Astrocyte (in vitro differentiated cells and primary cell): ENCODE measurements at regions not wholly inside any gene's neighbourhood (a gene's known extent, or its start where the extent isn't known, plus 50 kb on each side); places are given as distances from the start of the nearest gene placed in this dataset.

Source experiments
- DNase-seq: peaks from one replicate; pipeline ENCODE4 v3.0.0-alpha.2; 2010; ENCODE audit warnings: low read depth
- FAIRE-seq: peaks from 2 replicates; lab custom pipeline; 2011; peaks lifted over from hg19 to GRCh38; lab: Jason Lieb, UNC
- H2AFZ ChIP-seq: 2 replicates; pipeline ENCODE4 v1.6.0; 2012; ENCODE audit warnings: low read depth, low read length, inconsistent platforms
- H3K27ac ChIP-seq: 2 replicates; pipeline ENCODE4 v1.5.1; 2011; ENCODE audit warnings: low read depth, low read length, inconsistent platforms
- H3K27me3 ChIP-seq: 2 replicates; pipeline ENCODE4 v1.6.0; 2011; ENCODE audit warnings: low read length, inconsistent platforms; ENCODE audit not compliant: insufficient read depth
- H3K36me3 ChIP-seq: 2 replicates; pipeline ENCODE4 v1.5.1; 2011; ENCODE audit warnings: low read length, inconsistent platforms; ENCODE audit not compliant: insufficient read depth
- H3K4me1 ChIP-seq: 2 replicates; pipeline ENCODE4 v1.5.1; 2011; ENCODE audit warnings: low read length, inconsistent platforms; ENCODE audit not compliant: insufficient read depth
- H3K4me2 ChIP-seq: 2 replicates; pipeline ENCODE4 v1.6.0; 2012; ENCODE audit warnings: low read length, inconsistent platforms
- H3K4me3 ChIP-seq: 2 replicates; pipeline ENCODE4 v1.5.1; 2011; ENCODE audit warnings: low read depth, mild to moderate bottlenecking, low read length, inconsistent platforms; ENCODE audit not compliant: insufficient read depth
- H3K79me2 ChIP-seq: 2 replicates; pipeline ENCODE4 v1.6.0; 2012; ENCODE audit warnings: mild to moderate bottlenecking, low read length, inconsistent platforms; ENCODE audit not compliant: insufficient read depth
- H3K9ac ChIP-seq: 2 replicates; pipeline ENCODE4 v1.6.0; 2012; ENCODE audit warnings: mild to moderate bottlenecking, low read length, inconsistent platforms
- H3K9me3 ChIP-seq: 2 replicates; pipeline ENCODE4 v1.5.1; 2012; ENCODE audit warnings: low read depth, mild to moderate bottlenecking, low read length, inconsistent platforms; ENCODE audit not compliant: insufficient read depth
- H4K20me1 ChIP-seq: 2 replicates; pipeline ENCODE4 v1.6.0; 2012; ENCODE audit warnings: low read length, inconsistent platforms; ENCODE audit not compliant: insufficient read depth
- H3K27ac Mint-ChIP-seq: one replicate; pipeline ENCODE4 v1.8.0; 2021; ENCODE audit warnings: mild to moderate bottlenecking, mixed read lengths; ENCODE audit not compliant: unreplicated experiment
- H3K27me3 Mint-ChIP-seq: one replicate; pipeline ENCODE4 v1.8.0; 2021; ENCODE audit warnings: low read depth, mixed read lengths; ENCODE audit not compliant: unreplicated experiment
- H3K36me3 Mint-ChIP-seq: one replicate; pipeline ENCODE4 v1.8.0; 2021; ENCODE audit warnings: low read depth, mixed read lengths; ENCODE audit not compliant: unreplicated experiment
- H3K4me1 Mint-ChIP-seq: one replicate; pipeline ENCODE4 v1.8.0; 2021; ENCODE audit warnings: low read depth, mixed read lengths; ENCODE audit not compliant: unreplicated experiment
- H3K4me3 Mint-ChIP-seq: one replicate; pipeline ENCODE4 v1.8.0; 2021; ENCODE audit warnings: mild to moderate bottlenecking, moderate library complexity, mixed read lengths; ENCODE audit not compliant: unreplicated experiment
- H3K9me3 Mint-ChIP-seq: one replicate; pipeline ENCODE4 v1.8.0; 2021; ENCODE audit warnings: mild to moderate bottlenecking, mixed read lengths; ENCODE audit not compliant: unreplicated experiment
- EZH2 ChIP-seq: IDR thresholded peaks from 2 replicates; pipeline ENCODE4 v1.6.1; 2012; ENCODE audit warnings: mild to moderate bottlenecking, low read length, inconsistent platforms; ENCODE audit not compliant: insufficient read depth
- TF ChIP-seq, protein P1 (sequence below): IDR thresholded peaks from 2 replicates; pipeline ENCODE4 v1.5.1; 2011; ENCODE audit warnings: low read depth, mild to moderate bottlenecking, inconsistent platforms, low read length, moderate library complexity; ENCODE audit not compliant: insufficient read depth

DNA sequence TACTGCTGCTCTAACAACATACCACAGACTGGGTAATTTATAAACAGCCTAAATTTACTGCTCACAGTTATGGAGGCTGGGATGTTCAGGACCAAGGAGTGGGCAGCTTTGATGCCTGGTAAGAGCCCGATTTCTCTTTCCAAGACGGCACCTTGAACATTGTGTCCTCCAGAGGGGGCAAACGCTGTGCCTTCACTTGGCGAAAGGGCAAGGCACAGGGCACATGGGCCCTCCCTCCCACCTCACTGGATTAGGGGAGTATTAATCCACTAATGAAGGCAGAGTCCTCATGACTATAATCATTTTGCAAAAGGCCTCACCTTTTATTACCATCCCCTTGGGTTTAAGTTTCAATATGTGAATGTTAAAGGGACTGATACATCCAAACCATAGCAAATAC is 397.7 kb downstream of the TMEM38B start:
- peaks cover 11% of the 10 kb centered on the region for H3K9me3 Mint-ChIP-seq
- Histone ChIP-seq H3K4me1 (no peaks in the 10 kb centered on the region), H3K79me2 (no peaks in the 10 kb centered on the region), H3K9me3 (no peaks in the 10 kb centered on the region), H3K27ac (no peak overlapping the region), H3K9ac (no peak overlapping the region), H2AFZ (no peak overlapping the region), H3K36me3 (no peaks in the 10 kb centered on the region), H4K20me1 (no peaks in the 10 kb centered on the region), H3K27me3 (no peaks in the 10 kb centered on the region), H3K4me3 (no peak overlapping the region), H3K4me2 (no peak overlapping the region)
- no peak overlapping the region for H3K4me3 Mint-ChIP-seq
- H3K27me3 Mint-ChIP-seq, result no peaks in the 10 kb centered on the region
- no peak for DNase-seq
- TF ChIP-seq, protein P1, sequence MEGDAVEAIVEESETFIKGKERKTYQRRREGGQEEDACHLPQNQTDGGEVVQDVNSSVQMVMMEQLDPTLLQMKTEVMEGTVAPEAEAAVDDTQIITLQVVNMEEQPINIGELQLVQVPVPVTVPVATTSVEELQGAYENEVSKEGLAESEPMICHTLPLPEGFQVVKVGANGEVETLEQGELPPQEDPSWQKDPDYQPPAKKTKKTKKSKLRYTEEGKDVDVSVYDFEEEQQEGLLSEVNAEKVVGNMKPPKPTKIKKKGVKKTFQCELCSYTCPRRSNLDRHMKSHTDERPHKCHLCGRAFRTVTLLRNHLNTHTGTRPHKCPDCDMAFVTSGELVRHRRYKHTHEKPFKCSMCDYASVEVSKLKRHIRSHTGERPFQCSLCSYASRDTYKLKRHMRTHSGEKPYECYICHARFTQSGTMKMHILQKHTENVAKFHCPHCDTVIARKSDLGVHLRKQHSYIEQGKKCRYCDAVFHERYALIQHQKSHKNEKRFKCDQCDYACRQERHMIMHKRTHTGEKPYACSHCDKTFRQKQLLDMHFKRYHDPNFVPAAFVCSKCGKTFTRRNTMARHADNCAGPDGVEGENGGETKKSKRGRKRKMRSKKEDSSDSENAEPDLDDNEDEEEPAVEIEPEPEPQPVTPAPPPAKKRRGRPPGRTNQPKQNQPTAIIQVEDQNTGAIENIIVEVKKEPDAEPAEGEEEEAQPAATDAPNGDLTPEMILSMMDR, result no peak
- TF ChIP-seq EZH2, result no peak
- H3K27ac Mint-ChIP-seq, result no peak overlapping the region
- H3K4me1 Mint-ChIP-seq, result no peaks in the 10 kb centered on the region
- no peaks in the 10 kb centered on the region for H3K36me3 Mint-ChIP-seq
- FAIRE-seq, result no peak

DNA sequence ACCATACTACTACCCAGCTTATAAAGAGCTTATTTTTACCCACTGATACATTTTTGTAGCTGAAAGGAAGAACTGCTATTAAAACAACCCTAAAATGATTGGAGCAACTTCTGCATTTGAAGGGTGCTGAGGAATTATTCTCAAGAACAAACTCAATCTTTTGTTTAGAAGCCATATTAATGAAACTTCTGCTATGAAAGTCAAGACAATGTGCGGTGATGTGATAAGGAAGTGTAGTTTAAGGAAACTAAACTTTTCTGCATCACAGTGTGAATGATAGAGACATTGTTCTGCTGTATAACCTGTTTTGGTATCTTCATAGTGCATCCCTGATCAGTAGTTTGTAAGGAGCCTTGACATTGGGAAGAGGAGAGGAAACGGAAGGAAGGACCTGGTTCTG is 408.5 kb downstream of the TMEM38B start:
- Histone ChIP-seq H3K4me1 (no peaks in the 10 kb centered on the region), H3K27ac (no peak overlapping the region), H3K36me3 (no peaks in the 10 kb centered on the region), H3K79me2 (no peaks in the 10 kb centered on the region), H4K20me1 (no peaks in the 10 kb centered on the region), H3K4me3 (no peak overlapping the region), H3K9me3 (no peaks in the 10 kb centered on the region), H2AFZ (no peak overlapping the region), H3K9ac (no peak overlapping the region), H3K27me3 (no peaks in the 10 kb centered on the region), H3K4me2 (no peak overlapping the region)
- no peak overlapping the region for H3K27ac Mint-ChIP-seq
- H3K9me3 Mint-ChIP-seq, result peaks cover 4% of the 10 kb centered on the region
- TF ChIP-seq, protein P1, result no peak
- TF ChIP-seq EZH2, result no peak
- H3K36me3 Mint-ChIP-seq, result no peaks in the 10 kb centered on the region
- H3K4me1 Mint-ChIP-seq, result peaks cover 3% of the 10 kb centered on the region
- H3K27me3 Mint-ChIP-seq, result no peaks in the 10 kb centered on the region
- H3K4me3 Mint-ChIP-seq, result no peak overlapping the region
- FAIRE-seq (no peak), DNase-seq (no peak)

DNA sequence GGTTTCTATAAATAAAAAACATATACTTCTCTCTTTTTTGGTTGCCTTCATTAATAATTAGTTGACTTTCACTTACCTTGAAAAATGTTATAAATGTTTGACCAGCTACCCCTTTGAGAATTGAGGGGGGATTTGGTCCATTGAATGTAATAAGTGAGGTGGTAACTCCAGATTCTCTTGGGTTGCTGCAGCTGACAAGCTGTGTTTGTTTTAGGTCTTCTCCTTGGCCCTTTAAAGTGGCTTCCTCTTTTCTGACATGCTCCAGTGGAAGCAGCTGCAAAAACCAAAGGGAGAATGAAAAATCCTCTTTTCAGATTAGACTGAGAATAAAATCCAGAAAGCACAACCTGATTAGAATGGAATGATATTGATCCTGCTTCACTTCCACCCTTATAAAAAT is 410.5 kb downstream of the TMEM38B start:
- DNase-seq, result no peak
- Mint-ChIP-seq H3K36me3 (no peaks in the 10 kb centered on the region), H3K4me1 (peaks cover 3% of the 10 kb centered on the region), H3K27ac (no peak overlapping the region), H3K27me3 (no peaks in the 10 kb centered on the region), H3K9me3 (peaks cover 4% of the 10 kb centered on the region), H3K4me3 (no peak overlapping the region)
- Histone ChIP-seq H3K27me3 (no peaks in the 10 kb centered on the region), H3K36me3 (no peaks in the 10 kb centered on the region), H3K4me3 (no peak overlapping the region), H3K4me2 (no peak overlapping the region), H4K20me1 (no peaks in the 10 kb centered on the region), H3K79me2 (no peaks in the 10 kb centered on the region), H3K4me1 (no peaks in the 10 kb centered on the region), H3K9ac (no peak overlapping the region), H3K9me3 (no peaks in the 10 kb centered on the region), H2AFZ (no peak overlapping the region), H3K27ac (no peak overlapping the region)
- no peak for FAIRE-seq
- TF ChIP-seq, protein P1, result no peak
- no peak for TF ChIP-seq EZH2
